Brain microvascular endothelial cell (primary cell): ENCODE measurements at regions not wholly inside any gene's neighbourhood (a gene's known extent, or its start where the extent isn't known, plus 50 kb on each side); places are given as distances from the start of the nearest gene placed in this dataset.
A peak's percentile ranks its signal among the peaks of the same experiment; 100 is the strongest.
"Not testable (repeated sequence)": the region's sequence is repeated elsewhere in the genome, so short reads cannot be mapped to it uniquely, and the experiment has no call there.

ENCODE experiments used
- DNase-seq: peaks from one replicate; pipeline ENCODE4 v3.0.0-alpha.2; 2020
- H3K27ac ChIP-seq: fragments of 250-450 bp; sonication (Bioruptor Pico); 2 replicates; pipeline ENCODE4 v1.5.1; 2020; ENCODE audit warnings: mild to moderate bottlenecking, moderate library complexity
- H3K27me3 ChIP-seq: fragments of 250-450 bp; sonication (Bioruptor Pico); replicated peaks from 2 replicates; pipeline ENCODE4 v1.5.1; 2020; ENCODE audit warnings: mild to moderate bottlenecking
- H3K36me3 ChIP-seq: fragments of 250-450 bp; sonication (Bioruptor Pico); replicated peaks from 2 replicates; pipeline ENCODE4 v1.5.1; 2020; ENCODE audit warnings: mild to moderate bottlenecking
- H3K4me3 ChIP-seq: 2 replicates; pipeline ENCODE4 v1.5.1; 2011; ENCODE audit warnings: low read depth, mild to moderate bottlenecking, control low read depth, low read length, moderate library complexity
- in situ Hi-C: cut with HindIII; loops from 2 replicates; pipeline ENCODE4 v1.10.0; 2017; ENCODE audit warnings: low sequenced_read_pairs, low pct_ligation_motif_present
- TF ChIP-seq, protein P1 (sequence below): IDR thresholded peaks from 2 replicates; pipeline ENCODE4 v1.5.1; 2011; ENCODE audit warnings: low read depth, mild to moderate bottlenecking, moderate library complexity, low read length, control low read depth, inconsistent platforms; ENCODE audit errors: missing control alignments

DNA sequence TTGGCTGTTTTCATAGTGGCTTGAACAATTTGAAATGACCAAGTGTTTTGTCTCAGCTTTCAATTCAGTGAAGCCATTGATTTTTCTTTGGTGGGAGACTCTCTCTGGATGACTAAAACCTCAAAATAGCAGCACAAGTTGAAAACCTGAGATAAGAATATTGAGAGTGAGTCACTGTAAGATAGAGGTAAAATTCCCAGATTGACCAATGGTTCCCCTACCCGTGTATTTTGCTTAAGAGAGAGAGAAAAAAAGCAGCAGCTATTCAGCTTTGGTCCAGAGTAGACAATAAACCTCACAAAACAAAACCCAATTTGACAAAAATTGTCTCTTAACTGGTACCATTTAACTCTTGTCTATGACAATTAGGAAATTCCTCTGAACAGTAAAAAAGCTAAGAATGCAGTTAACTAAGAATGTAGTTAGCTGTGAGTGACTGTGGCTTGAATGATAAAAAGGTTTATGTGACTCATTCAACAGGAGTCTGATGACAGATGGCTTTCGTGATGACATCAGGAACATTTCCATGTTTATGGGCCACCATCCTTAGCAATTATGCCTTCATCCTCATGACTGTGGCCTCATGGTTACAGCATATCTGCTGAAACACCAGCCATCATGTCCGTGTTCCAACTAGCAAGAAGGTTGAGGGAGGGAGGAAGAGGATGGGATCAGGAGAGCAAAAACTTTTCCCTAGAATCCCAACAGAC lies 356.9 kb downstream of the NDFIP2 start:
- no peak overlapping the region for H3K27ac ChIP-seq
- no peak overlapping the region for H3K4me3 ChIP-seq
- H3K36me3 ChIP-seq, result no peaks in the 10 kb centered on the region
- no peaks in the 10 kb centered on the region for H3K27me3 ChIP-seq
- TF ChIP-seq, protein P1, sequence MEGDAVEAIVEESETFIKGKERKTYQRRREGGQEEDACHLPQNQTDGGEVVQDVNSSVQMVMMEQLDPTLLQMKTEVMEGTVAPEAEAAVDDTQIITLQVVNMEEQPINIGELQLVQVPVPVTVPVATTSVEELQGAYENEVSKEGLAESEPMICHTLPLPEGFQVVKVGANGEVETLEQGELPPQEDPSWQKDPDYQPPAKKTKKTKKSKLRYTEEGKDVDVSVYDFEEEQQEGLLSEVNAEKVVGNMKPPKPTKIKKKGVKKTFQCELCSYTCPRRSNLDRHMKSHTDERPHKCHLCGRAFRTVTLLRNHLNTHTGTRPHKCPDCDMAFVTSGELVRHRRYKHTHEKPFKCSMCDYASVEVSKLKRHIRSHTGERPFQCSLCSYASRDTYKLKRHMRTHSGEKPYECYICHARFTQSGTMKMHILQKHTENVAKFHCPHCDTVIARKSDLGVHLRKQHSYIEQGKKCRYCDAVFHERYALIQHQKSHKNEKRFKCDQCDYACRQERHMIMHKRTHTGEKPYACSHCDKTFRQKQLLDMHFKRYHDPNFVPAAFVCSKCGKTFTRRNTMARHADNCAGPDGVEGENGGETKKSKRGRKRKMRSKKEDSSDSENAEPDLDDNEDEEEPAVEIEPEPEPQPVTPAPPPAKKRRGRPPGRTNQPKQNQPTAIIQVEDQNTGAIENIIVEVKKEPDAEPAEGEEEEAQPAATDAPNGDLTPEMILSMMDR, result no peak
- peak; percentile 55 for DNase-seq
- in situ Hi-C loops, result no loop called here

DNA sequence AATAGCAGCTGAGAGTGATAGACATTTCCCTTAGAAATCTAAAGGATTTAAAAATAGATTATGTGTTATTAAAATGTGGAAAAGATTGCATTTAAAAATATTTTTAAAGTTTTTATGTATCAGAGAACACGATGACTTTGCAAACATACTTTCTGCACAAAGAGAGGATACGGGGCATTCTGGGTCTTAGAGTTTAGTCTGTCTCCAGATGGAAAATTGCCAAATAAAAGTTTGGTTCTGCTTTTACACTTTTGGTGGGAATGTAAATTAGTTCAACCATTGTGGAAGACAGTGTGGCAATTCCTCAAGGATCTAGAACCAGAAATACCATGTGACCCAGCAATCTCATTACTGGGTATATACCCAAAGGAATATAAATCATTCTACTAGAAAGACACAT lies 355.2 kb downstream of the NDFIP2 start:
- DNase-seq, H3K36me3 ChIP-seq, H3K4me3 ChIP-seq, H3K27ac ChIP-seq, in situ Hi-C loops, H3K27me3 ChIP-seq: not testable (repeated sequence)

DNA sequence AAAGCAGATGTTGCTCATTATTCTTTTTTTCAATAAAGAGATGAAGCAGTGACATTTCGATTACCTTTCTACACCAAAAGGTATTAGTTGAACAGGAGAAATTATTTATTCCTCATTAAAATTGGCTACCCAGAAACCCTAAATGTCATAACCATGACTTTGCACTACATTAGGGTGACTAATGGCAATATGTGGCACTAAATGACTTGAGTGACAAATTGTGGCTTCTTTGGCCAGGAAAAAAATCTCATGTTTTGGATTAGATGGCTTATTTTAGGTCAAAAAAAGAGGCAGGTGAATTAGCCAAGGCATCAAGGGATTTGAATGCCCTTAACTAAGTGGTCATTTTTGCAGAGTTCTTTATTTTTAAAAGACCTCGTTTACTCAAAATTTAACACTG lies 353.9 kb downstream of the NDFIP2 start:
- DNase-seq, result no peak
- no peak overlapping the region for H3K4me3 ChIP-seq
- no peak overlapping the region for H3K27ac ChIP-seq
- TF ChIP-seq, protein P1, result no peak
- H3K27me3 ChIP-seq, result no peaks in the 10 kb centered on the region
- in situ Hi-C loops, result no loop called here
- H3K36me3 ChIP-seq, result no peaks in the 10 kb centered on the region

DNA sequence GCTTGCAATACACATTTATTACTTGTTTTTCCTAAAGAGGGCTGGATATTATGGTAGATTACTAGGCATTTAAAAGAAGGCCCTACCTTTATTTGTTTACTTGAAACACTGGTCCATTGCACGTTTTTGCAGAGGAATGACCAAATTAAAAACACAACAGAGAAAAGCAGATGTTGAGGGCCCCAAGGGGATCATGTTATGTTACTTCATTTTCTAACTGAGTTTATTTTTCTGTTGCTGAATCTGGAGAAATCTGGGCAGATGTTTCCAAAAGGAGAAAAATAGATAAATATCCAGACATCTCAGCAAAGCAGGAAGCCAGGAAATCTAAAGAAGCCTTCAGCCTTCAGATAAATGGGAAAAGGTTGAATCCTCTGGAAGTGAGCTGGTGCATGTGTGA lies 353.0 kb downstream of the NDFIP2 start:
- in situ Hi-C loops, result no loop called here
- TF ChIP-seq, protein P1, result no peak
- Histone ChIP-seq H3K27ac (no peak overlapping the region), H3K4me3 (no peak overlapping the region), H3K36me3 (no peaks in the 10 kb centered on the region), H3K27me3 (no peaks in the 10 kb centered on the region)
- DNase-seq, result no peak

DNA sequence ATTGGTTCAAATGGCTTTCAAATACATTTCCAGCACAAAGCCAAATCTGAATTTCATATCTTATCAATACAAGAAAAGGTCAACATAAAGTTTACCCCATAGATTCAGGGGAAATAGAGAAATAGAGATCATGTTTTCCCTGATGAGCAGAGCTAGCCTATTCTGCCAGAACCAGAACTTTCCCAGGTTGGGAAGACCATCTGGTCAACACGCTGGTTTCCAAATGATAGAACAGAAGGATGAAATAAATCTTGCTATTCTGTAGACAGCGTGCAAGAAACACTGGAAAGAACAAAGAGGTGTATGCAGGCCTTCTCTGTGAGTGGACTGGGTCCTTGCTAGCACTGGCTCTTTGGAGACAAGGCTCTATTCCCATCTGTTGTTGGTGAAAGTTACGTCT lies 350.6 kb downstream of the NDFIP2 start:
- in situ Hi-C loops, result no loop called here
- TF ChIP-seq, protein P1, result no peak
- Histone ChIP-seq H3K27ac (no peak overlapping the region), H3K27me3 (no peaks in the 10 kb centered on the region), H3K36me3 (no peaks in the 10 kb centered on the region), H3K4me3 (no peak overlapping the region)
- DNase-seq, result no peak

DNA sequence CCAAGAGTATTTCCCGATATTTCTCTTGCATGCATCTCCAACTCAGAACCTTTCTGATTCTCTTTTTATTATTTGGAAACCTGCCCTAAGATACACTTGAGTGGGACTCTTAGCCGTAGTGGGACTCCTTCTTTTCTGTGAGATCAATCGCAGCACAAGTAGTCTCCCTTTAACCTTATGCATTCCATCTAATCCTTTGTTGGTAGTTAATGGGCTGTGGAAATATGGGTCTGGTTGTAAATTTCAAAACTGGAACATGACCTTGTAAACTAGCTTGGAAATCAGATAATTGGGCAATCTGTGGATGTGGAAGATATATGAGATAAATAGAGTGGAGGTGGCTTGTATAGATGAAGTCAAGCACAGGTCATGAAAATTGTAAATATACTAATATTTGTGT lies 350.0 kb downstream of the NDFIP2 start:
- TF ChIP-seq, protein P1, result no peak
- no peaks in the 10 kb centered on the region for H3K27me3 ChIP-seq
- in situ Hi-C loops, result no loop called here
- no peak overlapping the region for H3K27ac ChIP-seq
- DNase-seq, result no peak
- H3K36me3 ChIP-seq, result no peaks in the 10 kb centered on the region
- no peak overlapping the region for H3K4me3 ChIP-seq
